ENCODE measurements at regions not wholly inside any gene's neighbourhood (a gene's known extent, or its start where the extent isn't known, plus 50 kb on each side); places are given as distances from the start of the nearest gene placed in this dataset.

DNA sequence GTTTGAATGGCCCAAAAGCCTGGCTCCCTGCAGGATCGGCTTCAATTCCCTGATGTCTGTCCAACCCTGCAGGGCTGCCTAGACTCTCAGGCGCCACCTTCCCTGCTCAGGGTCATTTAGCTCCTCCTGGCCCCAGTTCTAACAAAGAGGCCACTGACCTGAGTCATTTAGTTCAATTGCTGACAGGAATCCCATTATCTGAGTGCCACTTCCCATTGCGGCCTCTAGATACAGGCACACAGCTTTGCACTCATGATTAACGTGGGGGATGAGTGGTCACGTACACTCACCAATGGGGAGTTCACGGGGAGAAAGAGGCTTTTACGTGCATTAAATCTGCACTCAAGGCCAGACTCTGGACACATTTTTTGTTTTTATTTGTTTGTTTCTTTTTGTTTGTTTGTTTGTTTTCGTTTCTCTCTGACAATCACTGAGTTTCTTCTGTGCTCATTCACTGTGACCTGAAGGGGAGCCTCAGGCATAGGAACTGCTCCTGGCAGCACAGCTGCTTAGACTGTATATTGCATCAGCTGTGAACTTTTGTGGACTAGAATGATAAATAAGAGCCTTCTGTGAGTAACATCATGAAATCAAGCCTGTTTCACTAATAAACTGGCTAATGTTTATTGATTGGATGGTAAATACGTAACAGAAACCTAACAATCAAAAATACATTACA lies 118.9 kb upstream of the CTNNA2 start:
- 25% methylated on average over 6 of the region's 9 CpGs for WGBS (ENCODE audit: insufficient coverage)

DNA sequence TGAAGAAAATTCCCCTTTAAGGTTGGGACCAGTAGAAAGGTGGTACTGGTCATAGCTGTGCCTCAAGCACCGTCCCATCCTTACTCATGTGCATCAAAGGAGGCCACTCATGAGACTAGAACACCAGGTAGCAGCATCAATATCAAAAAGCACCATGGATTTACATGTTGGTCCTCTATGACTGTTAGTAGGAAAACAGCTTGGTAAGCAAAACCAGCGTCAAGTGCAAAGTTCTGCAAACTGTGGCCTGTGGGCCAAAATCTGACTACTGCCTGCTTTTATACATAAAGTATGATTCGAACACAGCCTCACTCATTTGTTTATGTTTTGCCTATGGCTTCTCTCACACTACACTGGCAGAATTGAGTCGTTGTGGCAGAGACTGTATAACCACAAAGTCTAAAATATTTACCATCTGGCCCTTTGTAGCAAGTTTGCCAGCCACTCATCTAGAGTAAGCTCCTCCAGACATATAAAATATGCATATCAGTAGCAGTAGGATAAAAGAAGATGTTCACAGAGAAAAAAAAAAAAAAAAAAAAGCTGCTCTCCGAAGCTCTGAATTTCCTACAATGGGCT lies 119.7 kb upstream of the CTNNA2 start:
- Histone ChIP-seq H3K9me3 (replicated peaks; ENCODE audit: control insufficient read depth, low read depth, low read length) (no peaks in the 10 kb centered on the region), H3K36me3 (ENCODE audit: control insufficient read depth, insufficient read depth, low read length) (no peaks in the 10 kb centered on the region), H3K27ac (ENCODE audit: low read length) (no peak overlapping the region), H3K27me3 (ENCODE audit: control insufficient read depth, insufficient read depth, low read length) (no peaks in the 10 kb centered on the region), H3K4me1 (ENCODE audit: control insufficient read depth, insufficient read depth, low read length) (no peaks in the 10 kb centered on the region), H3K4me3 (ENCODE audit: low read length) (no peak overlapping the region)
- 79% methylated on average over 2 of the region's 5 CpGs for WGBS (ENCODE audit: insufficient coverage)
- no peak for DNase-seq

More for the DNA sequence above, 118.9 kb upstream of the CTNNA2 start:
- Histone ChIP-seq H3K4me3 (ENCODE audit: low read length) (no peak overlapping the region), H3K4me1 (ENCODE audit: control insufficient read depth, insufficient read depth, low read length) (no peaks in the 10 kb centered on the region), H3K27ac (ENCODE audit: low read length) (no peak overlapping the region), H3K36me3 (ENCODE audit: control insufficient read depth, insufficient read depth, low read length) (no peaks in the 10 kb centered on the region), H3K27me3 (ENCODE audit: control insufficient read depth, insufficient read depth, low read length) (no peaks in the 10 kb centered on the region), H3K9me3 (replicated peaks; ENCODE audit: control insufficient read depth, low read depth, low read length) (no peaks in the 10 kb centered on the region)
- DNase-seq, result no peak

DNA sequence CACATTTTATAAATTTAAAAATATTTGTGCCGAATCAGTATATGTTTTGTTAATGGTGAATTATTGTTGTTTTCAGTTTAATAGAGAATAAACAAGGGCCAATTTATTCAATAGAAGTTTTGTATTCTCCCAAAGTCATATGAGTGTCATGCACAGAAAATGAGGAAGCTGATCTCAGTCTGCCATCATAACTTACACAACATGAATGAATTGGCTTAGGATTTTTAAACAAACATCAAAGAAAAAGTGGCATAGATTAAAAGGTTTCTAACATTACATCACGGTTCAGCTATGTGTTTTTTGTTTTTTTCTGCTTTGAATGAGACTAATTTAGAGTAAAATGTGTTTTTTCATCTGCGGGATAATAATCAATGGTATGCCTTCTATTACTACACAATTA lies 123.4 kb upstream of the CTNNA2 start:
- Histone ChIP-seq H3K27ac (ENCODE audit: low read length) (no peak overlapping the region), H3K36me3 (ENCODE audit: control insufficient read depth, insufficient read depth, low read length) (no peaks in the 10 kb centered on the region), H3K9me3 (replicated peaks; ENCODE audit: control insufficient read depth, low read depth, low read length) (no peaks in the 10 kb centered on the region), H3K27me3 (ENCODE audit: control insufficient read depth, insufficient read depth, low read length) (no peaks in the 10 kb centered on the region), H3K4me3 (ENCODE audit: low read length) (no peak overlapping the region), H3K4me1 (ENCODE audit: control insufficient read depth, insufficient read depth, low read length) (no peaks in the 10 kb centered on the region)
- no peak for DNase-seq
- WGBS (ENCODE audit: insufficient coverage), result no CpG with 5 or more reads among the region's 3 CpGs

DNA sequence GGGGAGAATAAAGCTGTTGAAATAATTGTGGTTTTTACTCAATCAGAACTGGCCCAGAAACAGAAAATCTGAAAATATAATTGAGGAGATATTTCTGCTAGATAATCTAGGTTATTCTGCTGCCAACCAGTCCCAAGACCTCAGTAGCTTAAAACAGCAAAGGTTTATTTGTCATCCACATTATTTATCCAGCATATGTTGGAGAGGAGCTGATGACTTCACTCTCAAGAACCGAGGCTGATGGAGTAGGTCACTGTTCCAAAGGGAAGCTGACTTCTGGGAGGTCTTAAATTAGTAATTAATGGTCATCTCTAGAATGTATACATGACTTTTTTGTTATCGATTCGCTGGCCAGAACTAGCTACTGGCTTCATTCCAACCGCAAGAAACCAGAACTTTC lies 124.8 kb upstream of the CTNNA2 start:
- Histone ChIP-seq H3K4me1 (ENCODE audit: control insufficient read depth, insufficient read depth, low read length) (no peaks in the 10 kb centered on the region), H3K9me3 (replicated peaks; ENCODE audit: control insufficient read depth, low read depth, low read length) (no peaks in the 10 kb centered on the region), H3K36me3 (ENCODE audit: control insufficient read depth, insufficient read depth, low read length) (no peaks in the 10 kb centered on the region), H3K27me3 (ENCODE audit: control insufficient read depth, insufficient read depth, low read length) (no peaks in the 10 kb centered on the region), H3K4me3 (ENCODE audit: low read length) (no peak overlapping the region), H3K27ac (ENCODE audit: low read length) (no peak overlapping the region)
- no peak for DNase-seq
- no CpG with 5 or more reads among the region's 4 CpGs for WGBS (ENCODE audit: insufficient coverage)

DNA sequence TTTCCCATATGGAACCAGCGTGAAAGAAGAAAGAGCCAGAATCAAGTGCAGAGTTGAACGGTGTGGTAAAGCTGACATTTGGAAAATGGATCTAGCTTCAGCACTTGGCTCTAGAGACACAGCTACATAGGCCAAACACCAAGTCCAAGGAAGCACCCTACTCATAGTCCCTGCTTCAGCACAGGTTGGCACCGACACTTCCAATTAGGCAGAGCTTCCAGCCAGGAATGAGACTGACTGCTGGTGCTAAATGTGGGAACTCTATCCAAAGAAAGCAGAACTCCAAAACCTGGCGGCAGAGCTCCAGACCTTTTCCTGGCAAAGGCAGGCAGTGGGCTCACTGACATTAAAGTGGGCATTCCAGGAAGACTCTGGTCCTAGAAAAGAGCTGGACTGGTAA lies 125.4 kb upstream of the CTNNA2 start:
- Histone ChIP-seq H3K27me3 (ENCODE audit: control insufficient read depth, insufficient read depth, low read length) (no peaks in the 10 kb centered on the region), H3K27ac (ENCODE audit: low read length) (no peak overlapping the region), H3K36me3 (ENCODE audit: control insufficient read depth, insufficient read depth, low read length) (no peaks in the 10 kb centered on the region), H3K4me1 (ENCODE audit: control insufficient read depth, insufficient read depth, low read length) (no peaks in the 10 kb centered on the region), H3K4me3 (ENCODE audit: low read length) (no peak overlapping the region), H3K9me3 (replicated peaks; ENCODE audit: control insufficient read depth, low read depth, low read length) (no peaks in the 10 kb centered on the region)
- 83% methylated on average over 1 of the region's 4 CpGs for WGBS (ENCODE audit: insufficient coverage)
- peak; percentile 0 for DNase-seq

DNA sequence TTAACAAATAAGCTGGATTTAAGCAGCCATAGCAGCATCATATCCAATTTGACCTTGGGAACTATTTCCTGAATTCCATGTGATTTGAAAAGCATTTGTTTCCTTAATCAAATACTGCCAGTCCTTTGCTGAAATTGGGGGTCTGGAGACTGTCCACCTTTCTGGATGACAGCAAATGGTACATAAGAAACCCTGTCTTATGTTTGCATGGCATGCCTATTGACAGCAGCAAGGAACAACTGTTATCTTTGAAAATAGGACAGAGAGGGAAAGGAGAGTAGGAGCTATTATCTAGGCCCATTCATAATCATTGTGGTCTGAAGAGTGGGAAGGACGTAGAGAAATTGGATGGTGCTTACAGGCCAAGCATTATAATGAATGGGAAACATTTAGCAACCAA lies 129.2 kb upstream of the CTNNA2 start:
- no peak overlapping the region for H3K27ac ChIP-seq (ENCODE audit: low read length)
- H3K4me3 ChIP-seq (ENCODE audit: low read length), result no peak overlapping the region
- no CpG with 5 or more reads among the region's 1 CpG for WGBS (ENCODE audit: insufficient coverage)
- H3K27me3 ChIP-seq (ENCODE audit: control insufficient read depth, insufficient read depth, low read length), result no peaks in the 10 kb centered on the region
- no peaks in the 10 kb centered on the region for H3K4me1 ChIP-seq (ENCODE audit: control insufficient read depth, insufficient read depth, low read length)
- H3K9me3 ChIP-seq (replicated peaks; ENCODE audit: control insufficient read depth, low read depth, low read length), result no peaks in the 10 kb centered on the region
- DNase-seq, result no peak
- H3K36me3 ChIP-seq (ENCODE audit: control insufficient read depth, insufficient read depth, low read length), result no peaks in the 10 kb centered on the region

DNA sequence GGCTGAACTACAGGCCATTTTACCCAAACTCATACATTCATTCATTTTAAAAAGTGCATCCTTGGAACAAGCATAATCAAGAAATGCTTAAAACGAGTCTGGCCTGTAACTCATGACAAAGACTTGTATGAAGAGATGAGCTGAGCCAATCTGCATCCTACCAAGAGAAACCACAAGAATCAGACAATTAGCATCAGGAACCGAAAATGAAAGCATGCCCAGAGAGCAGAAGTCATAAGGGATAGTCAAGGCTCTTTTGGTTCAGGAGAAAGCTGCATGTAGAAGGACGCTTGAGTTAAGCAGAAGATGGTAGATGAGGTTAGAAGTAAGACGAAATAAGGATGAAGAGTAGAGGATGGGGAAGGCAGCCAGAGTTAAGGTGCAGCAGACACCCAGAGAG lies 137.0 kb upstream of the CTNNA2 start:
- 81% methylated on average over 3 of the region's 4 CpGs for WGBS (ENCODE audit: insufficient coverage)
- Histone ChIP-seq H3K9me3 (replicated peaks; ENCODE audit: control insufficient read depth, low read depth, low read length) (no peaks in the 10 kb centered on the region), H3K36me3 (ENCODE audit: control insufficient read depth, insufficient read depth, low read length) (no peaks in the 10 kb centered on the region), H3K4me1 (ENCODE audit: control insufficient read depth, insufficient read depth, low read length) (no peaks in the 10 kb centered on the region), H3K4me3 (ENCODE audit: low read length) (no peak overlapping the region), H3K27ac (ENCODE audit: low read length) (no peak overlapping the region), H3K27me3 (ENCODE audit: control insufficient read depth, insufficient read depth, low read length) (no peaks in the 10 kb centered on the region)
- DNase-seq, result no peak

DNA sequence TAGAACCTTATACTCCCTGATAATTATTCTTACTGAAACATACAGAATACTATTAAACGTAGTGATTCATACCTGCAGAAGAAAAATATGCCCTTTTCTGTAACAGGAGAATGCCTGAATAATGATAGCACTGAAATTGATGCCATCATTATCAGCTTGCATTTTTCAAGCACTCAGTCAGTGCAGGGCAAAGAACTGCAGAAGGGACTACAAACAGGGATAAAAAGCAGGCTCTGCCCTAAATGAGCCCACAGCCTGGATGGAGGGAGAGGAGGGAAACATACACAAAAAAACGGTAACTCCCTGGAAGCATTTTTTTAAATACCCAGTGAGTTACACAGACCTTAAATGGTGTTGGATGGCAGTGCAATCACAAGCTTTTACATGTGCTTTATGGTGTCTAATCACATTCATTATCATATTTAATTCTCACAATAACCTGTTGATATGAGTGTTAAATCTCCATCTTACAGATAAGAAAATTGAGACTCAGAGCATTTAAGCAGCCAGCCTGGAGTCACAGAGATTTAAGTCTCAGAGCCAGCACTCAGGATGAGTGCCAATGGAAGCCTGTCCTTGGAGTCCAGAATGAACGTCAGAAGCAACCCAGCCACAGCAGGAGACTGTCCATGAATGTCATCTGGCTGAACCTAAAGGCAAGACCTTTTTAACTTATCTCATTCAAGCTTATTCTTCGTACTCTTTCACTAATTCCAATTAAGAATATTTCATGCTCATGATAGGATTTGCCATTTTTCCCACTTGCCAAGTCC lies 139.3 kb upstream of the CTNNA2 start:
- no peaks in the 10 kb centered on the region for H3K4me1 ChIP-seq (ENCODE audit: control insufficient read depth, insufficient read depth, low read length)
- H3K27me3 ChIP-seq (ENCODE audit: control insufficient read depth, insufficient read depth, low read length), result no peaks in the 10 kb centered on the region
- H3K27ac ChIP-seq (ENCODE audit: low read length), result no peak overlapping the region
- 47% methylated on average over 2 of the region's 4 CpGs for WGBS (ENCODE audit: insufficient coverage)
- H3K4me3 ChIP-seq (ENCODE audit: low read length), result no peak overlapping the region
- DNase-seq, result no peak
- no peaks in the 10 kb centered on the region for H3K36me3 ChIP-seq (ENCODE audit: control insufficient read depth, insufficient read depth, low read length)
- H3K9me3 ChIP-seq (replicated peaks; ENCODE audit: control insufficient read depth, low read depth, low read length), result no peaks in the 10 kb centered on the region

DNA sequence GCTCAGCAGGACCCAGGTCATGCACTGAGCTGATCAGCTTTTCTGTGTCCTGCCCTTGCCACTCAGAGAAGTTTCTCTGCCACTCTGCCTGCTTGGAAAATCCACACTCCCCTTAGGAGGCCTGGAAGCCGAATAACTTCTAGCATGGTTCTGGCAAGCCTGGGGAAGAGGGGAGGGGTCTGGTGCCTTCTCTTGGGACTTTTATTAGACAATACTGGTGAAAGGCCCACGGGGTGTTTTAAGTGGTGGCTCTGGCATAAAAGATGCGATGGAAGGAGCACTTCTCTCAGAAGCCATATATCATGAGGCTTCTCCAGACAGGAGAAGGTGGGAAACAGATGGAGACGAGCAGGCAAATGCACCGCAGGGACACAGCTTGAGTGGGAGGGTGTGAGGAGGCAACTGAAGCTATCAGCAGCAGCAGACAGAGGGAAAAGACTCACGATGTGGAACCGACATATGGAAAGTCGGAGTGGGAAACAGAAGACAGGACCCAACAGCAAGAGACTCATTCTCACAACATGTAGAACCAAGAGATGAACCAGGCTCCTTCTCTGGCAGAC lies 141.8 kb upstream of the CTNNA2 start:
- H3K27ac ChIP-seq (ENCODE audit: low read length), result no peak overlapping the region
- no peaks in the 10 kb centered on the region for H3K36me3 ChIP-seq (ENCODE audit: control insufficient read depth, insufficient read depth, low read length)
- no peak for DNase-seq
- 20% methylated on average over 4 of the region's 8 CpGs for WGBS (ENCODE audit: insufficient coverage)
- H3K4me1 ChIP-seq (ENCODE audit: control insufficient read depth, insufficient read depth, low read length), result no peaks in the 10 kb centered on the region
- no peaks in the 10 kb centered on the region for H3K27me3 ChIP-seq (ENCODE audit: control insufficient read depth, insufficient read depth, low read length)
- no peaks in the 10 kb centered on the region for H3K9me3 ChIP-seq (replicated peaks; ENCODE audit: control insufficient read depth, low read depth, low read length)
- no peak overlapping the region for H3K4me3 ChIP-seq (ENCODE audit: low read length)

DNA sequence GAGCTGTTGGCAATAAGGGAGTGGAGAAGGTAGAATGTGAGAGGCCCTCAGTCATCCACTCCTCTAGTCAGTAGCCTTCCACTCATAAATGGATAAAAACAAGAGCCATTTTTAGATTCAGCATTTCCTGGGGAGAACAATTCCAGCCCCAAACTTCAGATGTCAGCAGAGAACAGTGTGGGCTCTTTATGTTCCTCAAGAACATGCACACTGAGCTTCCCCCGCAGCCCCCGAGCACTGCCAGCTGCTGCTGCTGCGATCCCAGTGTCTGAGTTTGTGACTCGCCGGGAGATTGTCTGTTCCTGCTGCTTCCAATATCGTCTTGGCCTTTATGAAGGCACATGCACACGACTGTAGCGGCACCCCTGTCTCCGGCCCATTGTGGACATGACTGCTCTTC lies 143.7 kb upstream of the CTNNA2 start:
- 72% methylated on average over 9 of the region's 9 CpGs for WGBS (ENCODE audit: insufficient coverage)
- no peak for DNase-seq

More for the DNA sequence above, 143.7 kb upstream of the CTNNA2 start:
- H3K36me3 ChIP-seq (ENCODE audit: control insufficient read depth, insufficient read depth, low read length), result no peaks in the 10 kb centered on the region
- H3K4me3 ChIP-seq (ENCODE audit: low read length), result no peak overlapping the region
- H3K4me1 ChIP-seq (ENCODE audit: control insufficient read depth, insufficient read depth, low read length), result no peaks in the 10 kb centered on the region
- no peaks in the 10 kb centered on the region for H3K9me3 ChIP-seq (replicated peaks; ENCODE audit: control insufficient read depth, low read depth, low read length)
- H3K27ac ChIP-seq (ENCODE audit: low read length), result no peak overlapping the region
- no peaks in the 10 kb centered on the region for H3K27me3 ChIP-seq (ENCODE audit: control insufficient read depth, insufficient read depth, low read length)
